Esophagus squamous epithelium (tissue), 5 donors: ENCODE measurements at regions not wholly inside any gene's neighbourhood (a gene's known extent, or its start where the extent isn't known, plus 50 kb on each side); places are given as distances from the start of the nearest gene placed in this dataset.
"Not testable (repeated sequence)": the region's sequence is repeated elsewhere in the genome, so short reads cannot be mapped to it uniquely, and the experiment has no call there.

Experiments
- DNase-seq: peaks from one replicate; lab custom pipeline; 2025; lab: John Stamatoyannopoulos, UW
- H3K27ac ChIP-seq, 4 donors: fragments of 200-600 bp; sonication (generic); one replicate each; pipeline ENCODE4 v1.5.1; 2016 to 2019; ENCODE audit warnings: mild to moderate bottlenecking in 1 of 4
- H3K27me3 ChIP-seq, 4 donors: fragments of 200-600 bp; sonication (generic); 1 replicate in 3 of 4; 2 replicates in 1 of 4; pipeline versions ENCODE4 v1.5.1 to v1.6.0; 2017 to 2021; ENCODE audit warnings: antibody characterized with exemption in 1 of 4
- H3K36me3 ChIP-seq, 3 donors: fragments of 200-600 bp; sonication (generic); one replicate each; pipeline ENCODE4 v1.5.1; 2016 to 2019
- H3K4me1 ChIP-seq, 3 donors: fragments of 200-600 bp; sonication (generic); one replicate each; pipeline ENCODE4 v1.5.1; 2017 to 2019
- H3K4me3 ChIP-seq, 4 donors: fragments of 200-600 bp; sonication (generic); 1 replicate in 3 of 4; 2 replicates in 1 of 4; pipeline ENCODE4 v1.5.1; 2016 to 2019; ENCODE audit warnings: mild to moderate bottlenecking in 2 of 4, moderate library complexity in 1 of 4
- H3K9me3 ChIP-seq, 3 donors: fragments of 200-600 bp; sonication (generic); one replicate each; pipeline ENCODE4 v1.5.1; 2016 to 2019
- CTCF ChIP-seq, 6 experiments: fragments of 450-650 bp in 4 of 6; fragments of 200-600 bp in 2 of 6; sonication (generic) in 2 of 6; IDR thresholded peaks; one replicate each; pipeline ENCODE4 v1.5.1; 2016 to 2019; ENCODE audit warnings: antibody characterized with exemption in 6 of 6, mild to moderate bottlenecking in 4 of 6, moderate library complexity in 4 of 6
- POLR2A ChIP-seq, 4 donors: fragments of 450-650 bp; IDR thresholded peaks; one replicate each; pipeline ENCODE4 v1.6.1; 2017; ENCODE audit warnings: antibody characterized with exemption in 4 of 4, mild to moderate bottlenecking in 4 of 4, moderate library complexity in 3 of 4
- WGBS, 2 donors: methylation state at CpG; one replicate each; pipeline ENCODE4 v1.1.5; 2018; 5-methylcytosine and 5-hydroxymethylcytosine counted together
- intact Hi-C: fragments of 100-400 bp; cut with DNase I; formaldehyde crosslinking; loops from one replicate; pipeline ENCODE4 v1.15.0; 2022
- small RNA-seq, 4 donors: library from RNA; depleted of rRNA; stranded (forward); fragments of <200 nt; gene quantifications; one replicate each; pipeline ENCODE3, GENCODE V24; 2016
- donor health status: DM: yes; HTN: yes; CAD: no.

DNA sequence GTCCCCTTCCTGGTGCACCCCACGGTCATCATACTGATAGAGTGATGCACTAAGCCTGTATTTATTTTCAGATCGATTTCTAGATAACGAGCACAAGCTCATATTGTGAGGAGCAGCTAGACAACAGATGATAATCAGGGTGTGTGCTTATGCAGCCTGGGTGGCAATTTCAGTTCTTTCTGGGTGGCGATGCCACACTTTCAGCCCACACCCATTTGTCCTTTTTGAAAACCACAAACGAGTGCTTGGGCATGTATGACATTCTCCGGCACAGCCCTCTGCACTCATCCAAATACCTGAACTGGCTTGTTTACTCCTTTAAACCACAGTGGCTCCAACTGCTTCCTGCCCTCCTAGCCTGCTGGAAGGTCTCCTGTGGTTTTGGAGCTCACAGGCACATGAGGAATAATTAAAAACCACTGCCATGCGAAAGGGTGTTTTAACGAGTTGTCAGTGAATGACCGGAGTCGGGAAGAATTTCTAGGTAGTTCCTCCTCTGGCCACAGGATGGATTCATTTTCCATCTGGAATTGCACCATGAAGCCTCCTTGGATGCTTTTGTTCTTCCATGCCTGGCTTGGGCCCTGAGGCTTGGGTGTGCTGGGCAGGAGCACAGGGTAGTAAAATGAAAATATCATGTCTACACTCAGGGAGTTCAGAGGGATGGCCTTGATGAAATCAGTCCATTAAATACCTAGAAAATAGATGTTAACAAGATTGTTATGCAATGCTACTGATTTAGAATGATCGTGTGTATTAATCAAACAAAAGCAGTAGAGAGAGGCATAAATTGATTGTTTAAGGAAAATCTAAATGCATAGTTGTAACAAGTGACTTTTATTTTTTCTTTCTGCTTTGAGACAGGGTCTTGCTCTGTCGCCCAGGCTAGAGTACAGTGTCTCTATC, 52.4 kb upstream of the ITGB1 start:
- DNase-seq, result no peak
- H3K9me3 ChIP-seq, result no peaks in the 10 kb centered on the region
- 21 to 36% methylated on average over 11 to 12 of the region's 12 CpGs for WGBS, 2 donors
- H3K36me3 ChIP-seq, result no peaks in the 10 kb centered on the region
- no peak overlapping the region for H3K4me3 ChIP-seq
- H3K27me3 ChIP-seq, result no peaks in the 10 kb centered on the region
- peaks cover 3 to 33% (median 9%) of the 10 kb centered on the region in 3 donors for H3K4me1 ChIP-seq
- peak overlapping the region in 1 of 4 donors; percentile 5 for H3K27ac ChIP-seq
- TF ChIP-seq POLR2A (IDR thresholded peaks at IDR 0.05) (no peak), CTCF (IDR thresholded peaks at IDR 0.05) (peak in 5 of 6 experiments; percentile 10 to 66 (median 43))
- intact Hi-C loops, result no loop called here

GRCh38 chr10:33009244-33010131, 51.5 kb upstream of the ITGB1 start:
- 24 to 50% methylated on average over 4 to 5 of the region's 5 CpGs for WGBS, 2 donors
- H3K9me3 ChIP-seq, result no peaks in the 10 kb centered on the region
- TF ChIP-seq POLR2A (IDR thresholded peaks at IDR 0.05) (no peak), CTCF (IDR thresholded peaks at IDR 0.05) (no peak)
- no peaks in the 10 kb centered on the region for H3K36me3 ChIP-seq
- H3K27me3 ChIP-seq, result no peaks in the 10 kb centered on the region
- H3K4me1 ChIP-seq, result peaks cover 3 to 42% (median 15%) of the 10 kb centered on the region in 3 donors
- intact Hi-C loops, result loop anchor here (5.0 to 10.0 kb wide), 2 partner anchors 115 to 212 kb away; no protein-coding TSS in a partner anchor
- H3K4me3 ChIP-seq, result no peak overlapping the region
- no peak overlapping the region for H3K27ac ChIP-seq
- DNase-seq, result no peak

GRCh38 chr10:33008499-33009243, 50.6 kb upstream of the ITGB1 start:
- peak overlapping the region in 1 of 4 donors; percentile 31 for H3K4me3 ChIP-seq
- TF ChIP-seq POLR2A (IDR thresholded peaks at IDR 0.05) (no peak), CTCF (IDR thresholded peaks at IDR 0.05) (peak; percentile 89 to 99 (median 98))
- no peaks in the 10 kb centered on the region for H3K27me3 ChIP-seq
- DNase-seq, result no peak
- peak overlapping the region in 1 of 4 donors; percentile 34 for H3K27ac ChIP-seq
- H3K9me3 ChIP-seq, result no peaks in the 10 kb centered on the region
- 13 to 15% methylated on average over 9 of the region's 9 CpGs for WGBS, 2 donors
- peaks cover 3 to 42% (median 15%) of the 10 kb centered on the region in 3 donors for H3K4me1 ChIP-seq
- intact Hi-C loops, result loop anchor here (5.0 to 10.0 kb wide), 2 partner anchors 116 to 211 kb away; no protein-coding TSS in a partner anchor
- no peaks in the 10 kb centered on the region for H3K36me3 ChIP-seq

- not testable (repeated sequence) for H3K9me3 ChIP-seq, H3K27me3 ChIP-seq
- 89% methylated on average over 3 to 9 of the region's 9 CpGs for WGBS, 2 donors
Measured at GRCh38 chr10:33007731-33008381, 49.8 kb upstream of the ITGB1 start.

More at GRCh38 chr10:33007731-33008381, 49.8 kb upstream of the ITGB1 start:
- intact Hi-C loops, result loop anchor here (5.0 to 10.0 kb wide), 2 partner anchors 117 to 211 kb away; no protein-coding TSS in a partner anchor
- Histone ChIP-seq H3K4me1 (peaks cover 3 to 42% (median 15%) of the 10 kb centered on the region in 3 donors), H3K27ac (peak overlapping the region in 1 of 4 donors; percentile 81)
- H3K36me3 ChIP-seq, H3K4me3 ChIP-seq, DNase-seq: not testable (repeated sequence)

Small RNAs in the stretch of these regions (small RNA-seq; reads per million reads assigned to genes)
- gene AL365203.1 (0 reads per million in 4 donors), gene MTND4LP11 (0 reads per million in 4 donors), gene RN7SL847P (0 reads per million in 4 donors)
